ENCODE measurements at regions not wholly inside any gene's neighbourhood (a gene's known extent, or its start where the extent isn't known, plus 50 kb on each side); places are given as distances from the start of the nearest gene placed in this dataset.

- no peak for DNase-seq
These were observed 240.1 kb upstream of the ZPLD1 start for GRCh38 chr3:102194760-102195159.

- DNase-seq = no peak
These were observed 239.4 kb upstream of the ZPLD1 start for GRCh38 chr3:102195198-102195948.

- no peak for DNase-seq
These were observed 234.7 kb upstream of the ZPLD1 start for GRCh38 chr3:102200126-102200525.

GRCh38 chr3:102200560-102200959 is 234.3 kb upstream of the ZPLD1 start:
- no peak for DNase-seq

- DNase-seq = peak; percentile 59
These were observed 229.2 kb upstream of the ZPLD1 start for GRCh38 chr3:102205647-102206046.

GRCh38 chr3:102206511-102207031 is 228.2 kb upstream of the ZPLD1 start:
- DNase-seq = peak; percentile 41

- no peak for DNase-seq
These were observed 227.7 kb upstream of the ZPLD1 start for GRCh38 chr3:102207151-102207571.

- no peak for DNase-seq
These were observed 219.6 kb upstream of the ZPLD1 start for GRCh38 chr3:102215166-102215565.

- DNase-seq = peak; percentile 13
These were observed 211.7 kb upstream of the ZPLD1 start for GRCh38 chr3:102223132-102223531.

GRCh38 chr3:102224171-102224570 is 210.6 kb upstream of the ZPLD1 start:
- peak; percentile 48 for DNase-seq

GRCh38 chr3:102225005-102225404 is 209.8 kb upstream of the ZPLD1 start:
- DNase-seq = no peak

GRCh38 chr3:102225407-102226132 is 209.2 kb upstream of the ZPLD1 start:
- peak; percentile 71 for DNase-seq

GRCh38 chr3:102226463-102226862 is 208.4 kb upstream of the ZPLD1 start:
- DNase-seq = no peak

GRCh38 chr3:102229062-102229655 is 205.7 kb upstream of the ZPLD1 start:
- DNase-seq = peak; percentile 89

GRCh38 chr3:102230057-102230456 is 204.8 kb upstream of the ZPLD1 start:
- DNase-seq = peak; percentile 49

GRCh38 chr3:102233881-102234280 is 200.9 kb upstream of the ZPLD1 start:
- no peak for DNase-seq

- DNase-seq = no peak
These were observed 199.1 kb upstream of the ZPLD1 start for GRCh38 chr3:102235679-102236078.

GRCh38 chr3:102237181-102237580 is 197.6 kb upstream of the ZPLD1 start:
- no peak for DNase-seq

GRCh38 chr3:102237838-102238237 is 197.0 kb upstream of the ZPLD1 start:
- DNase-seq = no peak

GRCh38 chr3:102238362-102238761 is 196.5 kb upstream of the ZPLD1 start:
- DNase-seq = no peak

GRCh38 chr3:102240720-102241119 is 194.1 kb upstream of the ZPLD1 start:
- no peak for DNase-seq

- no peak for DNase-seq
These were observed 185.7 kb upstream of the ZPLD1 start for GRCh38 chr3:102248981-102249705.

- DNase-seq = no peak
These were observed 179.1 kb upstream of the ZPLD1 start for GRCh38 chr3:102255736-102256135.

Data from hematopoietic multipotent progenitor cell treated with erythropoietin and hydrocortisone succinate and interleukin-3 and kit ligand, for 4 days (in vitro differentiated cells).